Suppressor macrophage treated with lipopolysaccharide for 4 hours (primary cell): ENCODE measurements at regions not wholly inside any gene's neighbourhood (a gene's known extent, or its start where the extent isn't known, plus 50 kb on each side); places are given as distances from the start of the nearest gene placed in this dataset.
A peak's percentile ranks its signal among the peaks of the same experiment; 100 is the strongest.
"Not testable (repeated sequence)": the region's sequence is repeated elsewhere in the genome, so short reads cannot be mapped to it uniquely, and the experiment has no call there.

Experiments
- DNase-seq: peaks from one replicate; pipeline ENCODE4 v3.0.0-alpha.2; 2020

- DNase-seq: peak; percentile 92
Observed at GRCh38 chr7:149714081-149714909, 59.1 kb downstream of the ZNF467 start.

GRCh38 chr7:149713731-149714068 is 59.7 kb downstream of the ZNF467 start:
- DNase-seq: no peak

- no peak for DNase-seq
Observed at GRCh38 chr7:149713061-149713730, 60.2 kb downstream of the ZNF467 start.

- no peak for DNase-seq
Observed at GRCh38 chr7:149708026-149708425, 65.4 kb downstream of the ZNF467 start.

GRCh38 chr7:149707448-149707886 is 65.9 kb downstream of the ZNF467 start:
- DNase-seq: no peak

GRCh38 chr7:149706398-149706797 is 67.0 kb downstream of the ZNF467 start:
- DNase-seq: no peak

GRCh38 chr7:149704507-149704906 is 68.9 kb downstream of the ZNF467 start:
- DNase-seq: no peak

- DNase-seq: no peak
Observed at GRCh38 chr7:149703044-149703650, 70.2 kb downstream of the ZNF467 start.

- no peak for DNase-seq
Observed at GRCh38 chr7:149701495-149702240, 71.7 kb downstream of the ZNF467 start.

- DNase-seq: not testable (repeated sequence)
Observed at GRCh38 chr7:149697767-149698166, 75.6 kb downstream of the ZNF467 start.

GRCh38 chr7:149696280-149696679 is 77.1 kb downstream of the ZNF467 start:
- no peak for DNase-seq

- no peak for DNase-seq
Observed at GRCh38 chr7:149692557-149692982, 80.8 kb downstream of the ZNF467 start.

GRCh38 chr7:149692056-149692455 is 81.3 kb downstream of the ZNF467 start:
- no peak for DNase-seq

- DNase-seq: peak; percentile 32
Observed at GRCh38 chr7:149690688-149691446, 82.5 kb downstream of the ZNF467 start.

- no peak for DNase-seq
Observed at GRCh38 chr7:149689291-149689721, 84.1 kb downstream of the ZNF467 start.

GRCh38 chr7:149688836-149689235 is 84.6 kb downstream of the ZNF467 start:
- no peak for DNase-seq

GRCh38 chr7:149687820-149688219 is 85.6 kb downstream of the ZNF467 start:
- not testable (repeated sequence) for DNase-seq

GRCh38 chr7:149686449-149686848 is 86.9 kb downstream of the ZNF467 start:
- no peak for DNase-seq

- DNase-seq: peak; percentile 33
Observed at GRCh38 chr7:149686011-149686410, 87.4 kb downstream of the ZNF467 start.

GRCh38 chr7:149685455-149685854 is 87.9 kb downstream of the ZNF467 start:
- DNase-seq: no peak

- DNase-seq: no peak
Observed at GRCh38 chr7:149683898-149684297, 89.5 kb downstream of the ZNF467 start.

GRCh38 chr7:149683181-149683580 is 90.2 kb downstream of the ZNF467 start:
- DNase-seq: no peak
